Smooth muscle cell (in vitro differentiated cells): ENCODE measurements at regions not wholly inside any gene's neighbourhood (a gene's known extent, or its start where the extent isn't known, plus 50 kb on each side); places are given as distances from the start of the nearest gene placed in this dataset.

Experiments
- DNase-seq: peaks from one replicate; lab custom pipeline; 2025; ENCODE audit not compliant: unreplicated experiment; lab: John Stamatoyannopoulos, UW
- H2AFZ ChIP-seq: fragments of 200-600 bp; sonication (generic); 2 replicates; pipeline ENCODE4 v1.6.0; 2016; ENCODE audit warnings: antibody characterized with exemption, low read depth, mild to moderate bottlenecking
- H3F3A ChIP-seq: fragments of 200-600 bp; sonication (generic); 2 replicates; pipeline ENCODE4 v1.6.0; 2017; ENCODE audit warnings: antibody characterized with exemption, low read depth
- H3K27ac ChIP-seq: fragments of 200-600 bp; sonication (generic); 2 replicates; pipeline ENCODE4 v1.5.1; 2016; ENCODE audit warnings: low read depth, mild to moderate bottlenecking
- H3K27me3 ChIP-seq: fragments of 200-600 bp; sonication (generic); 2 replicates; pipeline ENCODE4 v1.6.1; 2016; ENCODE audit warnings: low read depth, mild to moderate bottlenecking
- H3K36me3 ChIP-seq: fragments of 200-600 bp; sonication (generic); 2 replicates; pipeline ENCODE4 v1.5.1; 2016; ENCODE audit warnings: low read depth
- H3K4me1 ChIP-seq: fragments of 200-600 bp; sonication (generic); 2 replicates; pipeline ENCODE4 v1.5.1; 2016; ENCODE audit warnings: low read depth
- H3K4me2 ChIP-seq: fragments of 200-600 bp; sonication (generic); 2 replicates; pipeline ENCODE4 v1.6.0; 2016; ENCODE audit warnings: mild to moderate bottlenecking
- H3K4me3 ChIP-seq: fragments of 200-600 bp; sonication (generic); 2 replicates; pipeline ENCODE4 v1.5.1; 2016; ENCODE audit warnings: mild to moderate bottlenecking
- H3K79me2 ChIP-seq: fragments of 200-600 bp; sonication (generic); 2 replicates; pipeline ENCODE4 v1.6.0; 2016; ENCODE audit warnings: low read depth, mild to moderate bottlenecking
- H3K9ac ChIP-seq: fragments of 200-600 bp; sonication (generic); 2 replicates; pipeline ENCODE4 v1.6.0; 2016; ENCODE audit warnings: low read depth
- H3K9me3 ChIP-seq: fragments of 200-600 bp; sonication (generic); replicated peaks from 2 replicates; pipeline ENCODE4 v1.5.1; 2016; ENCODE audit warnings: low read depth
- H4K20me1 ChIP-seq: fragments of 200-600 bp; sonication (generic); 2 replicates; pipeline ENCODE4 v1.6.0; 2016; ENCODE audit warnings: low read depth
- WGBS: methylation state at CpG from one replicate; pipeline ENCODE4 v1.1.7; 2016; ENCODE audit warnings: low lambda C conversion rate; 5-methylcytosine and 5-hydroxymethylcytosine counted together
- TF ChIP-seq, protein P1 (sequence below): fragments of 200-600 bp; sonication (generic); IDR thresholded peaks from 2 replicates; pipeline ENCODE4 v1.5.1; 2017; ENCODE audit warnings: borderline replicate concordance, mild to moderate bottlenecking, antibody characterized with exemption; ENCODE audit not compliant: insufficient read depth, poor library complexity, severe bottlenecking

DNA sequence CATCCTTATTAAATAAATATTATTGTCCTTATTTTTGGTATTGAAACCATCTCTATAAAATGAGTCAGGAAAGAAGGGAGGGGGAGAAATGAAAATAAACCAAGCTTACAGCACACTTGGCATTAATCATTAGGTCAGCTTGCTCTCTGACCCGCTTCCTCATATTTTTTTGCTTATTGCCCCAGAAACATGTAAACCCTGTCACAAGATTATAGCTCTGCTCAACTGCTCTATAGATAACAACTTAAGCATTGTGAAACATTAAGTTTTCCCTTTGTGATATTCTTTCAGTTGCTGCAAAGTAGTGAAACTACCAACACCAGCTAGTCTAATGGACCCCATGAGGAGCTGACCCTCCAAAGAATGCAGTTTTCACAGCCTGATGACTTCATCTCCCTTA is 819.5 kb downstream of the SLC16A7 start:
- Histone ChIP-seq H3F3A (no peaks in the 10 kb centered on the region), H3K4me1 (no peaks in the 10 kb centered on the region), H3K27ac (no peak overlapping the region), H2AFZ (no peak overlapping the region), H3K9me3 (no peaks in the 10 kb centered on the region), H3K4me3 (no peak overlapping the region), H4K20me1 (no peaks in the 10 kb centered on the region), H3K9ac (no peak overlapping the region), H3K36me3 (no peaks in the 10 kb centered on the region), H3K79me2 (no peaks in the 10 kb centered on the region), H3K4me2 (no peak overlapping the region), H3K27me3 (no peaks in the 10 kb centered on the region)
- 100% methylated on average over 1 of the region's 1 CpG for WGBS
- DNase-seq, result no peak
- TF ChIP-seq, protein P1, sequence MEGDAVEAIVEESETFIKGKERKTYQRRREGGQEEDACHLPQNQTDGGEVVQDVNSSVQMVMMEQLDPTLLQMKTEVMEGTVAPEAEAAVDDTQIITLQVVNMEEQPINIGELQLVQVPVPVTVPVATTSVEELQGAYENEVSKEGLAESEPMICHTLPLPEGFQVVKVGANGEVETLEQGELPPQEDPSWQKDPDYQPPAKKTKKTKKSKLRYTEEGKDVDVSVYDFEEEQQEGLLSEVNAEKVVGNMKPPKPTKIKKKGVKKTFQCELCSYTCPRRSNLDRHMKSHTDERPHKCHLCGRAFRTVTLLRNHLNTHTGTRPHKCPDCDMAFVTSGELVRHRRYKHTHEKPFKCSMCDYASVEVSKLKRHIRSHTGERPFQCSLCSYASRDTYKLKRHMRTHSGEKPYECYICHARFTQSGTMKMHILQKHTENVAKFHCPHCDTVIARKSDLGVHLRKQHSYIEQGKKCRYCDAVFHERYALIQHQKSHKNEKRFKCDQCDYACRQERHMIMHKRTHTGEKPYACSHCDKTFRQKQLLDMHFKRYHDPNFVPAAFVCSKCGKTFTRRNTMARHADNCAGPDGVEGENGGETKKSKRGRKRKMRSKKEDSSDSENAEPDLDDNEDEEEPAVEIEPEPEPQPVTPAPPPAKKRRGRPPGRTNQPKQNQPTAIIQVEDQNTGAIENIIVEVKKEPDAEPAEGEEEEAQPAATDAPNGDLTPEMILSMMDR, result no peak

DNA sequence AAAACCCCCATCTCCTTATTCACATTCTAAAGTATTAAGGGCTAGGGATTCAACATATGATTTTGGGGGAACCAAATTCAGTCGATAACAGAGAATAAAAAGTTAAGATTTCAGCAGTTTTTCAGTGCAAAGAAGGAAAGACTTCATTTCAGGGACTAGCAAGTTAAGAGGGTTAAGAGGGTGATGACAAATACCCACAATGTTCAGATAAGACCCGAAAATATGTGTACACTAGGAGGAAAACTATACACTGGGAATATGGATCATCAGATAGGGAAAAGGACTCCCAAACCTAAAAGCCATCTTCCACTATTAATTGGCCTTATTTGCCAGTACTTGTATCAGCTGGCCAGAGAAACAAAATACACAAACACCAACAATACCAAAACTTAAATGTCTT is 824.2 kb downstream of the SLC16A7 start:
- Histone ChIP-seq H2AFZ (no peak overlapping the region), H3K9ac (no peak overlapping the region), H3F3A (no peaks in the 10 kb centered on the region), H3K4me3 (no peak overlapping the region), H3K4me1 (no peaks in the 10 kb centered on the region), H4K20me1 (no peaks in the 10 kb centered on the region), H3K36me3 (no peaks in the 10 kb centered on the region), H3K9me3 (no peaks in the 10 kb centered on the region), H3K79me2 (no peaks in the 10 kb centered on the region), H3K27me3 (no peaks in the 10 kb centered on the region), H3K4me2 (no peak overlapping the region), H3K27ac (no peak overlapping the region)
- DNase-seq, result no peak
- 71% methylated on average over 2 of the region's 2 CpGs for WGBS
- TF ChIP-seq, protein P1, result no peak

DNA sequence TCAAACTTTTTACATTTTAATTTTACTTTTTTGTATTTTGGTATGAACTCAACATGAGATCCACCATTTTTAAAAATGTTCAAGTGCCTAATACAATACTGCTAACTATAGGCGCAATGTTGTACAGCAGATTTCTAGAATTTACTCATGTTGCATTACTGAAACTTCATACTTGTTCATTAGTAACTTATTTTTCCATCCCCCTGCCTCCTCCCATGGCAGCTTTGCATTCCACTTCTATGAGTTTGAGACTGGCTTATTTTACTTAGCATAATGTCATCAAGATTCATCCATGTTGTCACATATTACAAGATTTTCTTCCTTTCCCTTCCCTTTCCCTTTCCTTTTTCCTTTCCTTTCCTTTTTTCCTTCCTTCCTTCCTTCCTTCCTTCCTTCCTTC is 825.9 kb downstream of the SLC16A7 start:
- Histone ChIP-seq H3K4me1 (no peaks in the 10 kb centered on the region), H3K4me3 (no peak overlapping the region), H3K4me2 (no peak overlapping the region), H2AFZ (no peak overlapping the region), H3K9me3 (no peaks in the 10 kb centered on the region), H3K27ac (no peak overlapping the region), H3K79me2 (no peaks in the 10 kb centered on the region), H4K20me1 (no peaks in the 10 kb centered on the region), H3K36me3 (no peaks in the 10 kb centered on the region), H3F3A (no peaks in the 10 kb centered on the region), H3K27me3 (no peaks in the 10 kb centered on the region), H3K9ac (no peak overlapping the region)
- no peak for DNase-seq
- TF ChIP-seq, protein P1, result no peak
- 97% methylated on average over 1 of the region's 1 CpG for WGBS

DNA sequence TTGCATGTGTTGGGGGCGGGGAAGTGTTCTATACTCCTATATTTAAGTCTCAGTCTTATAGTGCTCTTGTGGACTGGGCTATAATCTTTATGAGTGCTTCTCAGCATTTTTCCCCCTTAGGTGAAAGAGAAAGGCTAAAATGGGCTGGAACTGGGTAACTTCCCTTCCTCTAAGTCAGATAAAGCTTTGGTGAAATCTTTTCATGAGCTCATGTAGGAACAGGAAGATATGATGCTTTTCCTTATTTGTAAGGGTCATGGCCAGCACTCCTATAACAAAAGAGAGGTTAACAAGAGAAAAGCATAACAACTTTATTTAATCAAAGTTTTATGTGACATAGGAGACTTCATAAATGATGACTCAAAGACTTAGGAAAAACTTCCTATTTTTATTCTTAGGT is 841.5 kb downstream of the SLC16A7 start:
- TF ChIP-seq, protein P1, result no peak
- Histone ChIP-seq H3K27me3 (no peaks in the 10 kb centered on the region), H2AFZ (no peak overlapping the region), H3K4me1 (no peaks in the 10 kb centered on the region), H4K20me1 (no peaks in the 10 kb centered on the region), H3K79me2 (no peaks in the 10 kb centered on the region), H3K4me2 (no peak overlapping the region), H3K9ac (no peak overlapping the region), H3K9me3 (no peaks in the 10 kb centered on the region), H3K27ac (no peak overlapping the region), H3K4me3 (no peak overlapping the region), H3K36me3 (no peaks in the 10 kb centered on the region), H3F3A (no peaks in the 10 kb centered on the region)
- WGBS, result 92% methylated on average over 1 of the region's 1 CpG
- DNase-seq, result no peak
